ENCODE measurements at regions not wholly inside any gene's neighbourhood (a gene's known extent, or its start where the extent isn't known, plus 50 kb on each side); places are given as distances from the start of the nearest gene placed in this dataset.

DNA sequence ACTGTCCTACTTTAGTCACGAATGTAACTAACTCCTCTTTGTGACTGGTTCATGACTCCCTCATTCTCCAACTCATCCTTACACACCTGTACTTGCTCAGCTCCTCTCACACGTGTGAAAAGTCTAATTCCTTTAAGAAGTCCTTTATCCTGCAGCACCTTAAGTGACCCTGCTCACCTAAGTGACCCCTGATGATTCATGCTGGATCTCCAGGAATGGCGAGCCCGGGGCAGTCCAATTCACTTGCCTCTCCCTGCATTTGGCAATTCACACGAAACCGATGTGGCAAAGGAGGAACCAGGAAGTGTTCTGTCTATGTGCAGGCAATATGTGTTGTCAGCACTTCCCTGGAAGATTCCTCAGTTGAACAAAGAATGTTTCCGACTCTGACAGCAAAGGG is 189.8 kb upstream of the NABP1 start:
- DNase-seq (ENCODE audit: low spot score): no peak
- in situ Hi-C loops (cut with MboI; ENCODE audit: low sequenced_read_pairs, unreplicated experiment): no loop called here
- TF ChIP-seq, protein P1, sequence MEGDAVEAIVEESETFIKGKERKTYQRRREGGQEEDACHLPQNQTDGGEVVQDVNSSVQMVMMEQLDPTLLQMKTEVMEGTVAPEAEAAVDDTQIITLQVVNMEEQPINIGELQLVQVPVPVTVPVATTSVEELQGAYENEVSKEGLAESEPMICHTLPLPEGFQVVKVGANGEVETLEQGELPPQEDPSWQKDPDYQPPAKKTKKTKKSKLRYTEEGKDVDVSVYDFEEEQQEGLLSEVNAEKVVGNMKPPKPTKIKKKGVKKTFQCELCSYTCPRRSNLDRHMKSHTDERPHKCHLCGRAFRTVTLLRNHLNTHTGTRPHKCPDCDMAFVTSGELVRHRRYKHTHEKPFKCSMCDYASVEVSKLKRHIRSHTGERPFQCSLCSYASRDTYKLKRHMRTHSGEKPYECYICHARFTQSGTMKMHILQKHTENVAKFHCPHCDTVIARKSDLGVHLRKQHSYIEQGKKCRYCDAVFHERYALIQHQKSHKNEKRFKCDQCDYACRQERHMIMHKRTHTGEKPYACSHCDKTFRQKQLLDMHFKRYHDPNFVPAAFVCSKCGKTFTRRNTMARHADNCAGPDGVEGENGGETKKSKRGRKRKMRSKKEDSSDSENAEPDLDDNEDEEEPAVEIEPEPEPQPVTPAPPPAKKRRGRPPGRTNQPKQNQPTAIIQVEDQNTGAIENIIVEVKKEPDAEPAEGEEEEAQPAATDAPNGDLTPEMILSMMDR (IDR thresholded peaks at IDR 0.05; ENCODE audit: borderline replicate concordance, control extremely low read depth, extremely low read depth, insufficient read depth, missing control alignments): no peak

DNA sequence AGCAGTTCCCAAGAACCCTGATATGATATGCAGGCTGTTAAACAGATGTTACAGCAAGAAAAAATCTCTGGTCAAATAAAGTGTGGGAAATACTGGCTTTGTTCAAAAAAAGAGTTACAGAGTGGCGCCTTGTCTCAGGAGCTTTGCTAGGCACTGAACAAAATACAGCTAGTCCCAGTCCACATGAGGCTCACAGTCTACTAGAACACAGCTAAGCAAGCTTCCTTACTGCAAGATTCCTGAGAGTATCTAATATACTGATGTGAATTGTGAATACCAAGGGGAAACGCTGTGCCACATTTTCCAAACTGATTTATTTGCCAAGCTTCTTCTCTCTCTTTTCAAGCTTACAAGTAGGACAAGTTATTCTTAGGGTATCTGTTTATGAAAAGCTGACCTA is 188.8 kb upstream of the NABP1 start:
- DNase-seq (ENCODE audit: low spot score): no peak
- TF ChIP-seq, protein P1 (IDR thresholded peaks at IDR 0.05; ENCODE audit: borderline replicate concordance, control extremely low read depth, extremely low read depth, insufficient read depth, missing control alignments): no peak
- in situ Hi-C loops (cut with MboI; ENCODE audit: low sequenced_read_pairs, unreplicated experiment): no loop called here

DNA sequence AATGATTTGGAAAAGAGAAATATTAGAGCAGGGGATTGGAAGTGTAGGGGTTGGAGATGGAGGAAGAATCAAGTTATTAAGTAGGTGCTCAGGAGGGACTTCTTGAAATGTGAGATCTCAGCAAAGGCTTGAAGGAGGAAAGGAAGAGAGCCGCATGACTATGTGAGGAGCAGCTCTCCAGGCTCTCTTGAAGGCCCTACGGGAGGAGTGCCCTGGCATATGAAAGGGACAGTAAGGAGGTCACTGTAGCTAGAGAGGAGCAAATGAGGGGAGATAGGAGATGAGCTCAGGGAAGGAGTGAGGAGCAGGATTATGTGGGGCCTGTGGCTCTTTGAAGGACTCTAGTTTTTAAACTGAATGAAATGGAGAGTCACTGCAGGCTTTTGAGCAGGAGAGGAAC is 181.1 kb upstream of the NABP1 start:
- TF ChIP-seq, protein P1 (IDR thresholded peaks at IDR 0.05; ENCODE audit: borderline replicate concordance, control extremely low read depth, extremely low read depth, insufficient read depth, missing control alignments): no peak
- DNase-seq (ENCODE audit: low spot score): no peak
- in situ Hi-C loops (cut with MboI; ENCODE audit: low sequenced_read_pairs, unreplicated experiment): no loop called here

DNA sequence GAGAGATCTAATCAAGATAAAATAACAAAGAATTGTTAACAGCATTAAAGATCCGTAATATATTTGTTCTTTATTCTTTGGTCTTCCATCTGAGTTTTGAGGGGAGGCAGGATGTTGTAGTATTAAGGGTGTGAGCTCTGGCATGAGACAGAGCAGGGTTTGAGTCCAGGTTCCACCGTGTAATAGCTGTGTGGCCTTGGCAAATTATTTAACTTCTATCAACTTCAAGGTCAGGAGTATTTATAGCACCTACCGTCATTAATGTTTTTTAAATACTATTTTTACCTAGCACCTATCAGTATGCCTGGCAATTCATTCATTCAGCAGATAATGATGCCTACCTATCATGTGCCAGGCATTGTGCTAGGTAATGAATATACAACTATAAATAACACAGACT is 180.1 kb upstream of the NABP1 start:
- DNase-seq (ENCODE audit: low spot score): no peak
- TF ChIP-seq, protein P1 (IDR thresholded peaks at IDR 0.05; ENCODE audit: borderline replicate concordance, control extremely low read depth, extremely low read depth, insufficient read depth, missing control alignments): no peak
- in situ Hi-C loops (cut with MboI; ENCODE audit: low sequenced_read_pairs, unreplicated experiment): no loop called here

DNA sequence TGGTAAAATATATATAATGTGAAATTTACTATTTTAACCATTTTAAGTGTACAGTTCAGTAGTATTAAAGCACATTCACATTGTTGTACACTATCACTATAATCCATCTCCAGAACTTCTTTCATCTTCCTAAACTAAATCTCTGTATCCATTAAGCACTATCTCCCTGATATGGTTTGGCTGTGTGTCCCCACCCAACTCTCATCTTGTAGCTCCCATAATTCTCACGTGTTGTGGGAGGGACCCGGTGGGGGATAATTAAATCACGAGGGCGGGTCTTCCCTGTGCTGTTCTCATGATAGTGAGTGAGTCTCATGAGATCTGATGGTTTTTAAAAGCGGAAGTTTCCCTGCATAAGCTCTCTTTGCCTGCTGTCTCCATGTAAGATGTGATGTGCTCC is 178.9 kb upstream of the NABP1 start:
- no peak for DNase-seq (ENCODE audit: low spot score)
- in situ Hi-C loops (cut with MboI; ENCODE audit: low sequenced_read_pairs, unreplicated experiment): no loop called here
- TF ChIP-seq, protein P1 (IDR thresholded peaks at IDR 0.05; ENCODE audit: borderline replicate concordance, control extremely low read depth, extremely low read depth, insufficient read depth, missing control alignments): no peak

DNA sequence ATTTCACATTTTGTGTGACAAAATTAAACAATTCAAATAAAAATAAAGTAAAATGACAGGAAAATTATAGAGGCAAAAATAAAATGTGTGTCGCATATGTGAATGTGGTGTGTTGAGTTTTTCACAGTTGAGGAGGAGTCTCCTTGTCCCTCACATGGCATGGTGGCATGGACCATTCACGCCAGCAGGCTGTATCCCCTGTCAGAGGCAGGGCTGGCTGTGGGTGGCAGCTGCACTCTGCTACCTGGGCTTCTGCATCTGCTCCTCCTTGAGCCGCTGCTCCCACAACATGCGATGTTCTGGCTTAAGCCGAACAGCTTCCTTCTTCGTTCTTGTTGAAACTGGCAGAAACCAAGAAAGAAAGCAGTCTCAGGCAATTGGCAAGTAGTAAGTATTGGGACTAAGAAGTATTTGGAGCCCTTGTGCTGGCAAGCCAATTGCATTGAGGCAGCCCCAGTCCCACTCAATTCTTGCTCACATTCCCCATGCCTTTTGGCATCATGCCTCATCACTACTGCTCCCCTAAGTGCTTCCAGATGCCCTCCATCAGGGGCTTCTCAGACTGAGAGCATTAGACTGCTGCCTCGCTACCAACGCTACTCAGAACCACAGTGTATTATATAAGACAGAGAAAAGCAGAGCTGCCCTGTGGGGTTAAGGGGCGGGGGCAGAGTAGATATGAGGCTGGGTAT is 177.9 kb upstream of the NABP1 start:
- in situ Hi-C loops (cut with MboI; ENCODE audit: low sequenced_read_pairs, unreplicated experiment): loop anchor here (25.0 kb wide), 1 partner anchor 438 kb away; no protein-coding TSS in a partner anchor
- TF ChIP-seq, protein P1 (IDR thresholded peaks at IDR 0.05; ENCODE audit: borderline replicate concordance, control extremely low read depth, extremely low read depth, insufficient read depth, missing control alignments): no peak
- no peak for DNase-seq (ENCODE audit: low spot score)

Data from GM13976 (cell line).